CD4-positive, alpha-beta T cell (primary cell): ENCODE measurements at regions not wholly inside any gene's neighbourhood (a gene's known extent, or its start where the extent isn't known, plus 50 kb on each side); places are given as distances from the start of the nearest gene placed in this dataset.

Source experiments
- ATAC-seq: fragments of 200-7000 bp; cut with Tn5 transposase; one replicate; pipeline ENCODE4 v1.10.0; 2022; ENCODE audit warnings: mild to moderate bottlenecking; ENCODE audit not compliant: poor library complexity
- CTCF ChIA-PET: fragments of 350-600 bp; sonication (Branson Sonifier 250); formaldehyde crosslinking; loops from one replicate; lab custom pipeline; 2021; ENCODE audit warnings: antibody characterized with exemption, inconsistent platforms; lab: Charles Lee
- POLR2A ChIA-PET: fragments of 350-600 bp; sonication (Branson Sonifier 250); formaldehyde crosslinking; loops from one replicate; lab custom pipeline; 2021; ENCODE audit warnings: antibody characterized with exemption, inconsistent platforms; lab: Charles Lee
- DNase-seq, 14 experiments: peaks; one replicate each; pipeline ENCODE4 v3.0.0-alpha.2; 2013 to 2020; ENCODE audit warnings: mixed read lengths in 2 of 14
- H3K27ac ChIP-seq, 2 donors: one replicate each; pipeline versions ENCODE4 v1.5.1 to v1.7.0; 2013; ENCODE audit warnings: low read length in 2 of 2, low read depth in 1 of 2, mild to moderate bottlenecking in 1 of 2
- H3K27me3 ChIP-seq, 2 experiments: 1 replicate in 1 of 2; 2 replicates in 1 of 2; pipeline versions ENCODE4 v1.6.1 to v1.7.0; 2013; ENCODE audit warnings: low read length in 2 of 2, control low read depth in 1 of 2, mild to moderate bottlenecking in 1 of 2, moderate library complexity in 1 of 2; ENCODE audit not compliant: insufficient read depth in 2 of 2, control insufficient read depth in 1 of 2
- H3K36me3 ChIP-seq: one replicate; pipeline ENCODE4 v1.6.1; 2013; ENCODE audit warnings: low read length, control low read depth; ENCODE audit not compliant: insufficient read depth
- H3K4me1 ChIP-seq: one replicate; pipeline ENCODE4 v1.6.1; 2013; ENCODE audit warnings: low read length, control low read depth; ENCODE audit not compliant: insufficient read depth
- H3K4me3 ChIP-seq: one replicate; pipeline ENCODE4 v1.5.1; 2013; ENCODE audit warnings: mild to moderate bottlenecking, low read length, moderate library complexity
- H3K9me3 ChIP-seq, 2 experiments: 1 replicate in 1 of 2; 2 replicates in 1 of 2; pipeline versions ENCODE4 v1.6.1 to v1.7.0; 2013; ENCODE audit warnings: low read length in 2 of 2, mild to moderate bottlenecking in 2 of 2, control low read depth in 1 of 2, moderate library complexity in 1 of 2; ENCODE audit not compliant: control insufficient read depth in 1 of 2, insufficient read depth in 1 of 2
- H3K27ac Mint-ChIP-seq: one replicate; pipeline ENCODE4 v1.8.0; 2020; ENCODE audit warnings: mixed read lengths
- H3K27me3 Mint-ChIP-seq: one replicate; pipeline ENCODE4 v1.8.0; 2021; ENCODE audit warnings: mixed read lengths
- H3K36me3 Mint-ChIP-seq: one replicate; pipeline ENCODE4 v1.8.0; 2021; ENCODE audit warnings: low read depth, mixed read lengths
- H3K4me1 Mint-ChIP-seq: one replicate; pipeline ENCODE4 v1.8.0; 2021; ENCODE audit warnings: low read depth, mixed read lengths
- H3K4me3 Mint-ChIP-seq: one replicate; pipeline ENCODE4 v1.8.0; 2020; ENCODE audit warnings: mild to moderate bottlenecking, mixed read lengths
- H3K9me3 Mint-ChIP-seq: one replicate; pipeline ENCODE4 v1.8.0; 2020; ENCODE audit warnings: mixed read lengths
- intact Hi-C, 2 experiments: fragments of 100-400 bp; cut with DNase I in 1 of 2; cut with micrococcal nuclease in 1 of 2; formaldehyde crosslinking; loops; one replicate each; pipeline versions ENCODE4 v1.15.1 to v1.9.0; 2023 to 2025; cut with DNase I, micrococcal nuclease
- TF ChIP-seq, protein P1 (sequence below): fragments of 200-600 bp; IDR thresholded peaks from one replicate; pipeline ENCODE4 v1.8.0; 2022; ENCODE audit warnings: antibody characterized with exemption, mild to moderate bottlenecking

DNA sequence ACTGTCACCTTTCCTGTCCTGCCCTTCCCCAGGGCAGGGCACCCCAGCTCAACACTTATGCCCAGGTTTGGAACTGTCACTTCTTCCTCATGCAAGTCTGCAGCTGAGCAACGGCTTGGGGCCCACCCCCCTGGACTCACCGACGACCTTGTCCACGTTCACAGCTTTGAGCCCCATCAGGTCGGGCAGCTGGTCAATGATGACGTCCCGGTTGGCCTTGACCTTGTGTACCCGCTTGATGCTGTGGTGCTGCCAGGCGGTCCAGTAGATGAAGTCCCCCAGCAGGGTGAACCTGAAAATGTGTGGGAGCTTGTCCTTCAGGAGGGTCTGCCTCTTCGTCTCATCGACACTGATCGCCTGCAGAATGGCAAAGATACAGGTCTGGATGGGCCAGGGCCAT, 135.0 kb downstream of the CRYBB2 start:
- no peaks in the 10 kb centered on the region for H3K4me1 Mint-ChIP-seq
- H3K9me3 ChIP-seq: no peaks in the 10 kb centered on the region
- no peak overlapping the region for H3K27ac Mint-ChIP-seq
- intact Hi-C loops: no loop called here
- no peak overlapping the region for H3K27ac ChIP-seq
- no peaks in the 10 kb centered on the region for H3K9me3 Mint-ChIP-seq
- no peaks in the 10 kb centered on the region for H3K4me1 ChIP-seq
- POLR2A ChIA-PET: no interaction called here
- ATAC-seq (no peak), DNase-seq (no peak)
- TF ChIP-seq, protein P1, sequence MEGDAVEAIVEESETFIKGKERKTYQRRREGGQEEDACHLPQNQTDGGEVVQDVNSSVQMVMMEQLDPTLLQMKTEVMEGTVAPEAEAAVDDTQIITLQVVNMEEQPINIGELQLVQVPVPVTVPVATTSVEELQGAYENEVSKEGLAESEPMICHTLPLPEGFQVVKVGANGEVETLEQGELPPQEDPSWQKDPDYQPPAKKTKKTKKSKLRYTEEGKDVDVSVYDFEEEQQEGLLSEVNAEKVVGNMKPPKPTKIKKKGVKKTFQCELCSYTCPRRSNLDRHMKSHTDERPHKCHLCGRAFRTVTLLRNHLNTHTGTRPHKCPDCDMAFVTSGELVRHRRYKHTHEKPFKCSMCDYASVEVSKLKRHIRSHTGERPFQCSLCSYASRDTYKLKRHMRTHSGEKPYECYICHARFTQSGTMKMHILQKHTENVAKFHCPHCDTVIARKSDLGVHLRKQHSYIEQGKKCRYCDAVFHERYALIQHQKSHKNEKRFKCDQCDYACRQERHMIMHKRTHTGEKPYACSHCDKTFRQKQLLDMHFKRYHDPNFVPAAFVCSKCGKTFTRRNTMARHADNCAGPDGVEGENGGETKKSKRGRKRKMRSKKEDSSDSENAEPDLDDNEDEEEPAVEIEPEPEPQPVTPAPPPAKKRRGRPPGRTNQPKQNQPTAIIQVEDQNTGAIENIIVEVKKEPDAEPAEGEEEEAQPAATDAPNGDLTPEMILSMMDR: no peak
- no peaks in the 10 kb centered on the region for H3K27me3 Mint-ChIP-seq
- peaks cover 55% of the 10 kb centered on the region for H3K36me3 ChIP-seq
- H3K4me3 ChIP-seq: no peak overlapping the region
- no peaks in the 10 kb centered on the region for H3K27me3 ChIP-seq
- H3K36me3 Mint-ChIP-seq: peaks cover 72% of the 10 kb centered on the region
- H3K4me3 Mint-ChIP-seq: no peak overlapping the region
- CTCF ChIA-PET: no interaction called here

DNA sequence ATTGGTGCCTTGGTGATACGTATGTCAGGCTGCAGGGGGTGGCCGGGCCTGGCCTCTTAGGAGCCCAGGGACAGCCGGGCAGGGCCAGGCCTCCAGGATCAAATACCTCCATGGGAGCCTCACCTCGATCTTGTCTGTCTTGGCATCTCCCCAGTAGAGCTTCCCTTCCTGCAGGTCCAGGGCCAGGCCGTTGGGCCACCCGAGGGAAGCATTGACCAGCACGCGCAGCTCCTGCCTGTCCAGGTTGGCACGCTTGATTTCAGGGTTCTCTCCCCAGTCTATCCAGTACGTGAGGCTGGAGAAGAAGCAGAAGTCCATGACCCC, 137.7 kb downstream of the CRYBB2 start:
- Histone ChIP-seq H3K4me1 (peaks cover 3% of the 10 kb centered on the region), H3K4me3 (no peak overlapping the region), H3K27me3 (no peaks in the 10 kb centered on the region), H3K9me3 (no peaks in the 10 kb centered on the region), H3K36me3 (peaks cover 47% of the 10 kb centered on the region), H3K27ac (no peak overlapping the region)
- no peaks in the 10 kb centered on the region for H3K27me3 Mint-ChIP-seq
- ATAC-seq (no peak), DNase-seq (peak in 1 of 14 experiments; percentile 16)
- H3K4me3 Mint-ChIP-seq: no peak overlapping the region
- H3K36me3 Mint-ChIP-seq: peaks cover 58% of the 10 kb centered on the region
- TF ChIP-seq, protein P1: no peak
- H3K9me3 Mint-ChIP-seq: no peaks in the 10 kb centered on the region
- intact Hi-C loops: no loop called here
- CTCF ChIA-PET: no interaction called here
- no peak overlapping the region for H3K27ac Mint-ChIP-seq
- POLR2A ChIA-PET: no interaction called here
- H3K4me1 Mint-ChIP-seq: no peaks in the 10 kb centered on the region

DNA sequence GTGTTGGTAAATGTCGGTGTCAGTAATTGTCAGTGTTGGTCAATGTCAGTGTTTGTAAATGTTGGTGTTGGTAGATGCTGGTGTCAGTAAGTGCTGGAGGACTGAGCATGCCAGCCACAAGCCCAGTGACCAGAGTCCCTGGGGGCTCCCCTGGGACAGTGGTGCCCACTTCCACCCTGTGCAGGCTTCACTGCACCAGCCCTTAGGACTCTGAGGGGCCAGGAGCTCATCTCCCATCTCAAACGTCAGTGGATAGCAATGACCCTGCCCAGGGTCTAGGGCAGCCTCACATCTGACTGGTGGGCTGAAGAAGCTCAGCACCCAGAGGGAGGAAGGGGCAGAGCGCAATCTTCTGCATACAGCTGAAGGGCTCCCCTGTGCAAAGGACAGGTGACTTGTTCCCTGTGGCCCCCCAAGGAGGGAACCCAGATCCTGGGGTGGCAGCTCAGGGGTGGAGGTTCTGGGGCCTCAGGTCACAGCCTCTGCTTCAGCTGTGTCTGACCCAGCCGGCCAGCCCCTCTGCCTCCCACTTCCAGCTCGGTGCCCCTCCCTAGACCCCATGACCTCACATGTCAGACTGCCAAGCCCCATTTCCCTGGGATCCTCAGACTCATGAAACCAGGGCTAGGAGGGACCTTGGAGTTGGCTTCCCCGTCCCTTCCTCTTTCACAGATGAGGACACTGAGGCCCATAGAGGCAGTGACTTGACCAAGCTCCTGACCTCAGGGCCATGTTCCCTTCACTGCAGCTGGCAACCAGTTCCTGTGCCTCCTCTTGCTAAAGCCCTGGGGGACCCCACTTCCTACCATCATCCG, 138.4 kb downstream of the CRYBB2 start:
- H3K36me3 ChIP-seq: peaks cover 41% of the 10 kb centered on the region
- TF ChIP-seq, protein P1: no peak
- H3K36me3 Mint-ChIP-seq: peaks cover 51% of the 10 kb centered on the region
- ChIA-PET CTCF (no interaction called here), POLR2A (no interaction called here)
- H3K4me3 Mint-ChIP-seq: no peak overlapping the region
- H3K27ac Mint-ChIP-seq: no peak overlapping the region
- H3K9me3 Mint-ChIP-seq: no peaks in the 10 kb centered on the region
- DNase-seq: peak in 1 of 14 experiments; percentile 15
- H3K27me3 Mint-ChIP-seq: no peaks in the 10 kb centered on the region
- H3K9me3 ChIP-seq: no peaks in the 10 kb centered on the region
- H3K4me3 ChIP-seq: no peak overlapping the region
- ATAC-seq: no peak
- intact Hi-C loops: no loop called here
- H3K27ac ChIP-seq: no peak overlapping the region
- no peaks in the 10 kb centered on the region for H3K4me1 Mint-ChIP-seq
- no peaks in the 10 kb centered on the region for H3K27me3 ChIP-seq
- peaks cover 9% of the 10 kb centered on the region for H3K4me1 ChIP-seq
